CD4-positive, CD25-positive, alpha-beta regulatory T cell (primary cell): ENCODE measurements at regions not wholly inside any gene's neighbourhood (a gene's known extent, or its start where the extent isn't known, plus 50 kb on each side); places are given as distances from the start of the nearest gene placed in this dataset.
A peak's percentile ranks its signal among the peaks of the same experiment; 100 is the strongest.

ENCODE experiments used
- ATAC-seq, 2 donors: fragments of 150-1000 bp; cut with Tn5 transposase; one replicate each; pipeline ENCODE4 v1.10.0; 2021; ENCODE audit warnings: low read depth in 2 of 2, moderate number of reproducible peaks in 2 of 2, moderate library complexity in 1 of 2
- DNase-seq, 3 donors: peaks; one replicate each; pipeline versions ENCODE4 v3.0.0 to v3.0.0-alpha.2; 2012 to 2022; ENCODE audit warnings: mixed read lengths in 1 of 3
- H3K27ac ChIP-seq: one replicate; pipeline ENCODE4 v1.7.0; 2013; ENCODE audit warnings: mild to moderate bottlenecking, low read length; ENCODE audit not compliant: insufficient read depth, poor library complexity, severe bottlenecking
- H3K27me3 ChIP-seq: one replicate; pipeline ENCODE4 v1.7.0; 2013; ENCODE audit warnings: low read length; ENCODE audit not compliant: control insufficient read depth, insufficient read depth
- H3K36me3 ChIP-seq: one replicate; pipeline ENCODE4 v1.7.0; 2013; ENCODE audit warnings: mild to moderate bottlenecking, low read length, moderate library complexity; ENCODE audit not compliant: control insufficient read depth, insufficient read depth
- H3K4me1 ChIP-seq: 2 replicates; pipeline ENCODE4 v1.7.0; 2013; ENCODE audit warnings: mild to moderate bottlenecking, low read length; ENCODE audit not compliant: insufficient read depth, control insufficient read depth, poor library complexity, severe bottlenecking
- H3K4me3 ChIP-seq: one replicate; pipeline ENCODE4 v1.7.0; 2013; ENCODE audit warnings: low read depth, mild to moderate bottlenecking, low read length, moderate library complexity
- H3K9me3 ChIP-seq, 2 experiments: 1 replicate in 1 of 2; 2 replicates in 1 of 2; pipeline ENCODE4 v1.7.0; 2013; ENCODE audit warnings: low read length in 2 of 2, mild to moderate bottlenecking in 1 of 2, moderate library complexity in 1 of 2; ENCODE audit not compliant: control insufficient read depth in 2 of 2
- H3K27ac Mint-ChIP-seq, 3 donors: one replicate each; pipeline ENCODE4 v1.8.0; 2020 to 2022; ENCODE audit warnings: mild to moderate bottlenecking in 3 of 3, mixed read lengths in 3 of 3, moderate library complexity in 2 of 3
- H3K27me3 Mint-ChIP-seq: one replicate; pipeline ENCODE4 v1.8.0; 2022; ENCODE audit warnings: mild to moderate bottlenecking, mixed read lengths
- H3K36me3 Mint-ChIP-seq: one replicate; pipeline ENCODE4 v1.8.0; 2020; ENCODE audit warnings: mixed read lengths
- H3K4me1 Mint-ChIP-seq, 4 donors: one replicate each; pipeline ENCODE4 v1.8.0; 2020 to 2022; ENCODE audit warnings: mixed read lengths in 4 of 4, mild to moderate bottlenecking in 1 of 4
- H3K4me3 Mint-ChIP-seq, 4 donors: one replicate each; pipeline ENCODE4 v1.8.0; 2020 to 2022; ENCODE audit warnings: mild to moderate bottlenecking in 4 of 4, mixed read lengths in 4 of 4, moderate library complexity in 3 of 4
- H3K9me3 Mint-ChIP-seq, 7 donors: one replicate each; pipeline ENCODE4 v1.8.0; 2020 to 2022; ENCODE audit warnings: mixed read lengths in 7 of 7, mild to moderate bottlenecking in 3 of 7, moderate library complexity in 2 of 7

DNA sequence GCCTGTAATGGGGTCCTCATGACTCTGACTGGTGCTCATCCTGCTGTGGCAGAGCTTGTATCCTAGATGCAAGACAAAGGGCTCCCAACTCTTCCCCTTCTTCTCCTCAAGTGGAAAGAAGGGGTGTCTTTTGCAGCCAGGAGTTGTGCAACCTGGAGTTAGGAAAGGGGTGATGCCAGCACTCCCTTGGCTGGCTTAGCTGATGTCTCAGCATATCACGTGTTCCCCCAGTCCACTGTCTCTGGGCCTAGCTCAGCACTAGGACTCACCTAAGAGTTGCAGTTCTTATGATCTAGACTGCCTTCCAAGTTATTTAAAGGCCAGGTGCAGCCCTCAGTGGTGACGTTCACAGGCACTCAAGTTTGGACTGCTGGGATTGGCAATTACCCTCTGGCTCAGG is 146.2 kb upstream of the GORAB start:
- peak overlapping the region in 1 of 4 donors; percentile 92 for H3K4me3 Mint-ChIP-seq
- H3K27me3 ChIP-seq = no peaks in the 10 kb centered on the region

DNA sequence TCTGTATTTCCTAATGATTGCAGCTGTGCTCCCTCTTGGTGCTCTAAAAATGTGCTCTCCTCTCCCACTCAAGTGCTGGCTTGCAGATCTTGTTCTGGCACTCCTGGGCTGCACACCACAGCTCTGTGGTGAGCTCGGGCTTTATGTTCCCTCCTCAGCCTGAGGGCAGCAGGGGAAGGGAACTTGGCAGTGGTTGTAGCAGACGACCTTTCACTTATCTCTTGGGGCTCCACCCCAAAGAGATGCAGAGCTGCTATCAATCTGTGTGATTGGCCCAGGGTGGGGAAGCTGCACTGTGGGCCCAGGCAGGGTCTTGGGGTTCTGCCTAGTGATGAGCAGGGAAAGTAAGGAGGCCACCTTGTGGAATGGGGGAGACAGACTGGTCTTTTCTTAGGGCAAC is 143.5 kb upstream of the GORAB start:
- Histone ChIP-seq H3K4me1 (no peaks in the 10 kb centered on the region), H3K4me3 (no peak overlapping the region), H3K27me3 (no peaks in the 10 kb centered on the region), H3K27ac (no peak overlapping the region), H3K9me3 (no peaks in the 10 kb centered on the region), H3K36me3 (no peaks in the 10 kb centered on the region)
- no peak overlapping the region for H3K4me3 Mint-ChIP-seq
- H3K36me3 Mint-ChIP-seq = no peaks in the 10 kb centered on the region
- DNase-seq (no peak), ATAC-seq (no peak)
- H3K9me3 Mint-ChIP-seq = peaks cover 0 to 8% (median 0%) of the 10 kb centered on the region in 7 donors
- H3K27ac Mint-ChIP-seq = no peak overlapping the region
- H3K27me3 Mint-ChIP-seq = peaks cover 6% of the 10 kb centered on the region
- no peaks in the 10 kb centered on the region for H3K4me1 Mint-ChIP-seq

More for the DNA sequence above, 146.2 kb upstream of the GORAB start:
- Mint-ChIP-seq H3K4me1 (no peaks in the 10 kb centered on the region), H3K27me3 (no peaks in the 10 kb centered on the region), H3K9me3 (peaks cover 0 to 8% (median 0%) of the 10 kb centered on the region in 7 donors), H3K27ac (no peak overlapping the region), H3K36me3 (no peaks in the 10 kb centered on the region)
- no peak for DNase-seq
- H3K4me1 ChIP-seq = no peaks in the 10 kb centered on the region
- ATAC-seq = no peak
- no peaks in the 10 kb centered on the region for H3K9me3 ChIP-seq
- no peak overlapping the region for H3K27ac ChIP-seq
- no peaks in the 10 kb centered on the region for H3K36me3 ChIP-seq
- H3K4me3 ChIP-seq = no peak overlapping the region

GRCh38 chr1:170395149-170395548 is 136.8 kb upstream of the GORAB start:
- peaks cover 16% of the 10 kb centered on the region for H3K27me3 Mint-ChIP-seq
- peaks cover 0 to 13% (median 7%) of the 10 kb centered on the region in 7 donors for H3K9me3 Mint-ChIP-seq
- Histone ChIP-seq H3K27ac (no peak overlapping the region), H3K4me3 (no peak overlapping the region), H3K36me3 (no peaks in the 10 kb centered on the region), H3K27me3 (no peaks in the 10 kb centered on the region), H3K9me3 (no peaks in the 10 kb centered on the region), H3K4me1 (no peaks in the 10 kb centered on the region)
- DNase-seq (no peak), ATAC-seq (no peak)
- H3K4me3 Mint-ChIP-seq = no peak overlapping the region
- H3K36me3 Mint-ChIP-seq = no peaks in the 10 kb centered on the region
- no peak overlapping the region for H3K27ac Mint-ChIP-seq
- no peaks in the 10 kb centered on the region for H3K4me1 Mint-ChIP-seq

GRCh38 chr1:170397061-170397460 is 134.9 kb upstream of the GORAB start:
- Histone ChIP-seq H3K4me3 (no peak overlapping the region), H3K4me1 (no peaks in the 10 kb centered on the region), H3K27ac (no peak overlapping the region), H3K36me3 (no peaks in the 10 kb centered on the region), H3K27me3 (no peaks in the 10 kb centered on the region), H3K9me3 (no peaks in the 10 kb centered on the region)
- Mint-ChIP-seq H3K9me3 (peaks cover 0 to 13% (median 5%) of the 10 kb centered on the region in 7 donors), H3K4me1 (no peaks in the 10 kb centered on the region), H3K27ac (no peak overlapping the region), H3K4me3 (no peak overlapping the region), H3K27me3 (peaks cover 10% of the 10 kb centered on the region), H3K36me3 (no peaks in the 10 kb centered on the region)
- no peak for DNase-seq
- ATAC-seq = no peak

DNA sequence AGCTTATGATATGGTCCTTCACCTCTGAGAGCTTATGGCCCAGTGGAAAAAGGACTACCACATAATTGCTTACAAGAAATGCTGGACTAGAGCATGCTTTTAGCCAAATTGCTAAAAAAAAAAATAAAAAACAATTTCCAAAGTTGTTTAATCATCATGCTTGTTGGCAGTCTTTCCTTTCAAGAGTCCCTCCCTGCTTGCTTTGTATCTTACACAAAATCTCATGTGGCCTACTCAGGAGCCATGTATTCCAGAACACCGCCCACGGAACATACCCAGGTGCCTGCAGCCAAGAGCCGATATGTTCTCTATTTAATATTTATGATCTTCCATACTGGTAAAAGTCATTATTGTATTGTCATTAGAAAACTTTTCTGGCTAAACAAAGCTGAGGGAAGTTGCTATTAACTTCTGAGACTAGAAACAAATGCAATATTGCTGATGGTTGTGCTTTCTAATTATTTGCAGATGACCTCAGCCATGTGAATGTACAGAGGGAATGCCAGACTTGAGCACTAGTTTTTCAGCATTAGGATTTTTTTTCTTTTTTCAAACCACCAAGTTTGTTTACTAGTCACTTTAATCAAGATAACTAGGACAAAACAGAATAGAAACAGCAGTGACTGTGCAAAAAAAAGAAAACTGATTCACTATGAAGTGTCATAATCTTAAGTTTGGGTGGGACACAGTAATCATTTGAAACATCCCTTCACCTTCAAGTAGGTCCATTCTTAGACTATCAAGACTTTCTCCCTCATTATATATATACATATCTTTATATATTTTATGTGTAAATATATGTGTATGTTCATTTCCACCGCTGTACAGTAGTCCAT is 129.3 kb upstream of the GORAB start:
- H3K4me3 ChIP-seq = no peak overlapping the region
- no peak for ATAC-seq
- peaks cover 0 to 2% (median 0%) of the 10 kb centered on the region in 7 donors for H3K9me3 Mint-ChIP-seq
- no peaks in the 10 kb centered on the region for H3K36me3 ChIP-seq
- no peak for DNase-seq
- no peak overlapping the region for H3K27ac Mint-ChIP-seq
- H3K4me1 Mint-ChIP-seq = no peaks in the 10 kb centered on the region
- peaks cover 10% of the 10 kb centered on the region for H3K27me3 Mint-ChIP-seq
- no peaks in the 10 kb centered on the region for H3K4me1 ChIP-seq
- no peaks in the 10 kb centered on the region for H3K36me3 Mint-ChIP-seq
- no peaks in the 10 kb centered on the region for H3K27me3 ChIP-seq
- no peak overlapping the region for H3K4me3 Mint-ChIP-seq
- no peak overlapping the region for H3K27ac ChIP-seq
- no peaks in the 10 kb centered on the region for H3K9me3 ChIP-seq

- no peak for DNase-seq
- ATAC-seq = no peak
- Mint-ChIP-seq H3K27me3 (peaks cover 5% of the 10 kb centered on the region), H3K36me3 (no peaks in the 10 kb centered on the region), H3K27ac (no peak overlapping the region), H3K9me3 (peaks cover 0 to 3% (median 0%) of the 10 kb centered on the region in 7 donors), H3K4me1 (no peaks in the 10 kb centered on the region), H3K4me3 (no peak overlapping the region)
- H3K4me3 ChIP-seq = no peak overlapping the region
- no peak overlapping the region for H3K27ac ChIP-seq
- no peaks in the 10 kb centered on the region for H3K36me3 ChIP-seq
- no peaks in the 10 kb centered on the region for H3K9me3 ChIP-seq
- H3K4me1 ChIP-seq = no peaks in the 10 kb centered on the region
- no peaks in the 10 kb centered on the region for H3K27me3 ChIP-seq
These were observed 124.8 kb upstream of the GORAB start for GRCh38 chr1:170407138-170407537.

- Histone ChIP-seq H3K27ac (no peak overlapping the region), H3K36me3 (no peaks in the 10 kb centered on the region), H3K27me3 (no peaks in the 10 kb centered on the region), H3K4me1 (no peaks in the 10 kb centered on the region), H3K4me3 (no peak overlapping the region), H3K9me3 (no peaks in the 10 kb centered on the region)
- H3K27ac Mint-ChIP-seq = no peak overlapping the region
- H3K36me3 Mint-ChIP-seq = no peaks in the 10 kb centered on the region
- peaks cover 5% of the 10 kb centered on the region for H3K27me3 Mint-ChIP-seq
- no peak overlapping the region for H3K4me3 Mint-ChIP-seq
- H3K9me3 Mint-ChIP-seq = peaks cover 0 to 3% (median 0%) of the 10 kb centered on the region in 7 donors
- DNase-seq = no peak
- ATAC-seq = no peak
- H3K4me1 Mint-ChIP-seq = no peaks in the 10 kb centered on the region
These were observed 124.4 kb upstream of the GORAB start for GRCh38 chr1:170407581-170407980.
